Caco-2 (cell line): ENCODE measurements at regions not wholly inside any gene's neighbourhood (a gene's known extent, or its start where the extent isn't known, plus 50 kb on each side); places are given as distances from the start of the nearest gene placed in this dataset.

Source experiments
- BruUV-seq: library from RNA; stranded (reverse); fragments of 400-500 nt; replicated peaks from 2 replicates; lab custom pipeline; 2021; lab: Mats Ljungman, UMichigan
- CTCF ChIA-PET: fragments of 300-600 bp; sonication (Branson Sonifier 250); formaldehyde crosslinking; loops from one replicate; lab custom pipeline; 2022; ENCODE audit warnings: antibody characterized with exemption; lab: Charles Lee
- POLR2A ChIA-PET: fragments of 300-600 bp; sonication (Branson Sonifier 250); formaldehyde crosslinking; loops from one replicate; lab custom pipeline; 2022; ENCODE audit warnings: antibody characterized with exemption; lab: Charles Lee
- DNase-seq, 2 experiments: peaks; one replicate each; pipeline versions ENCODE4 v3.0.0 to v3.0.0-alpha.2; 2020 to 2022
- H3K27me3 ChIP-seq: replicated peaks from 2 replicates; pipeline ENCODE4 v1.6.0; 2011; ENCODE audit warnings: low read length; ENCODE audit not compliant: control insufficient read depth, insufficient read depth
- H3K36me3 ChIP-seq: 2 replicates; pipeline ENCODE4 v1.5.1; 2011; ENCODE audit warnings: low read length; ENCODE audit not compliant: control insufficient read depth, insufficient read depth
- H3K4me1 ChIP-seq: fragments of 250-450 bp; sonication (Bioruptor Pico); 2 replicates; pipeline ENCODE4 v1.5.1; 2020; ENCODE audit warnings: mild to moderate bottlenecking
- H3K4me3 ChIP-seq: 2 replicates; pipeline ENCODE4 v1.5.1; 2011; ENCODE audit warnings: low read depth, mild to moderate bottlenecking, control low read depth, low read length
- H3K9me3 ChIP-seq: fragments of 250-450 bp; sonication (Bioruptor Pico); 2 replicates; pipeline ENCODE4 v1.5.1; 2020; ENCODE audit warnings: mild to moderate bottlenecking, moderate library complexity
- H3K27ac Mint-ChIP-seq: one replicate; pipeline ENCODE4 v1.8.0; 2022; ENCODE audit warnings: mixed read lengths; ENCODE audit not compliant: unreplicated experiment
- H3K27me3 Mint-ChIP-seq: one replicate; pipeline ENCODE4 v1.8.0; 2022; ENCODE audit warnings: mixed read lengths; ENCODE audit not compliant: insufficient read depth, unreplicated experiment
- H3K36me3 Mint-ChIP-seq: one replicate; pipeline ENCODE4 v1.8.0; 2022; ENCODE audit warnings: mild to moderate bottlenecking, mixed read lengths; ENCODE audit not compliant: insufficient read depth, unreplicated experiment
- H3K4me1 Mint-ChIP-seq: one replicate; pipeline ENCODE4 v1.8.0; 2022; ENCODE audit warnings: low read depth, mixed read lengths; ENCODE audit not compliant: unreplicated experiment
- H3K4me3 Mint-ChIP-seq: one replicate; pipeline ENCODE4 v1.8.0; 2022; ENCODE audit warnings: mild to moderate bottlenecking, moderate library complexity, mixed read lengths; ENCODE audit not compliant: unreplicated experiment
- H3K9me3 Mint-ChIP-seq: one replicate; pipeline ENCODE4 v1.8.0; 2022; ENCODE audit warnings: mixed read lengths; ENCODE audit not compliant: unreplicated experiment
- CTCF ChIP-seq, 2 experiments: fragments of 200-600 bp in 1 of 2; IDR thresholded peaks; 1 replicate in 1 of 2; 2 replicates in 1 of 2; pipeline versions ENCODE4 v1.5.1 to v1.8.0; 2011 to 2022; ENCODE audit warnings: antibody characterized with exemption in 1 of 2, control low read depth in 1 of 2, inconsistent platforms in 1 of 2, low read depth in 1 of 2, low read length in 1 of 2, mild to moderate bottlenecking in 1 of 2, moderate library complexity in 1 of 2; ENCODE audit not compliant: insufficient read depth in 1 of 2, severe bottlenecking in 1 of 2, unreplicated experiment in 1 of 2
- intact Hi-C: fragments of 100-400 bp; cut with micrococcal nuclease; formaldehyde crosslinking; loops from one replicate; pipeline ENCODE4 v1.10.0; 2022; ENCODE audit not compliant: unreplicated experiment

GRCh38 chr2:144825331-144826020 lies 305.6 kb upstream of the ZEB2 start:
- Mint-ChIP-seq H3K36me3 (no peaks in the 10 kb centered on the region), H3K4me1 (no peaks in the 10 kb centered on the region), H3K4me3 (no peak overlapping the region), H3K27ac (no peak overlapping the region), H3K27me3 (peaks cover 3% of the 10 kb centered on the region), H3K9me3 (no peaks in the 10 kb centered on the region)
- intact Hi-C loops: no loop called here
- H3K4me1 ChIP-seq: no peaks in the 10 kb centered on the region
- H3K27me3 ChIP-seq: no peaks in the 10 kb centered on the region
- H3K4me3 ChIP-seq: no peak overlapping the region
- POLR2A ChIA-PET: no interaction called here
- no peaks in the 10 kb centered on the region for H3K9me3 ChIP-seq
- no peak for DNase-seq
- CTCF ChIA-PET: no interaction called here
- BruUV-seq: no TSS peak
- H3K36me3 ChIP-seq: no peaks in the 10 kb centered on the region
- no peak for TF ChIP-seq CTCF (IDR thresholded peaks at IDR 0.05; ENCODE audit: insufficient read depth in 1 of 2, low read depth in 1 of 2, low read length in 1 of 2, severe bottlenecking in 1 of 2, unreplicated experiment in 1 of 2)

GRCh38 chr2:144824306-144825080 lies 304.6 kb upstream of the ZEB2 start:
- BruUV-seq: no TSS peak
- Mint-ChIP-seq H3K36me3 (no peaks in the 10 kb centered on the region), H3K9me3 (no peaks in the 10 kb centered on the region), H3K27me3 (peaks cover 3% of the 10 kb centered on the region), H3K4me3 (no peak overlapping the region), H3K4me1 (no peaks in the 10 kb centered on the region), H3K27ac (no peak overlapping the region)
- Histone ChIP-seq H3K4me1 (no peaks in the 10 kb centered on the region), H3K36me3 (no peaks in the 10 kb centered on the region), H3K27me3 (no peaks in the 10 kb centered on the region), H3K4me3 (no peak overlapping the region), H3K9me3 (no peaks in the 10 kb centered on the region)
- ChIA-PET POLR2A (no interaction called here), CTCF (no interaction called here)
- intact Hi-C loops: no loop called here
- no peak for DNase-seq
- no peak for TF ChIP-seq CTCF (IDR thresholded peaks at IDR 0.05; ENCODE audit: insufficient read depth in 1 of 2, low read depth in 1 of 2, low read length in 1 of 2, severe bottlenecking in 1 of 2, unreplicated experiment in 1 of 2)

- Mint-ChIP-seq H3K27ac (no peak overlapping the region), H3K4me3 (no peak overlapping the region), H3K27me3 (peaks cover 3% of the 10 kb centered on the region), H3K36me3 (no peaks in the 10 kb centered on the region), H3K9me3 (no peaks in the 10 kb centered on the region), H3K4me1 (no peaks in the 10 kb centered on the region)
- Histone ChIP-seq H3K4me3 (no peak overlapping the region), H3K4me1 (no peaks in the 10 kb centered on the region), H3K9me3 (no peaks in the 10 kb centered on the region), H3K36me3 (no peaks in the 10 kb centered on the region), H3K27me3 (no peaks in the 10 kb centered on the region)
- ChIA-PET POLR2A (no interaction called here), CTCF (no interaction called here)
- BruUV-seq: no TSS peak
- intact Hi-C loops: no loop called here
- TF ChIP-seq CTCF (IDR thresholded peaks at IDR 0.05; ENCODE audit: insufficient read depth in 1 of 2, low read depth in 1 of 2, low read length in 1 of 2, severe bottlenecking in 1 of 2, unreplicated experiment in 1 of 2): no peak
- DNase-seq: no peak
Measured at GRCh38 chr2:144822966-144823365, 303.0 kb upstream of the ZEB2 start.
